Midbrain (tissue), 1 donor: ENCODE measurements at regions not wholly inside any gene's neighbourhood (a gene's known extent, or its start where the extent isn't known, plus 50 kb on each side); places are given as distances from the start of the nearest gene placed in this dataset.

Experiments used
- DNase-seq: peaks from one replicate; lab custom pipeline; 2025; lab: John Stamatoyannopoulos, UW

DNA sequence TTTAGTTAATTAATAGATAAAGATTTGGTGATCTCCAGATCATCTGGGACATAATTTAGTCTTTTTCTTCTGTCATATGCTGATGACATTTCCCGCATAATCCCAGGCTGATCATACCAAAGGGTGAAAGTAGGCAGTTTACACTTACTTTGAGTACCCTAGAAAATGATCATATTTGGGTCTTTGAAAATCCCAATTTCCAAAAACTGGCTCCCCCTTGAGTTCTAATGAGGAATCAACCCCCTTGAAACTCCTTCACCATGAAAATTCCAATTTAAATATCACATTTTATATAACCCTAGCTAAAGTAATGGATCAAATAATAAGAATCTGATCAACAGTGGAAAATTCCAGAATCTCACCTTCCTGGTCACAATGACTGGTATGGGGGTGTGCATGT is 223.4 kb downstream of the NAF1 start:
- DNase-seq, result no peak

DNA sequence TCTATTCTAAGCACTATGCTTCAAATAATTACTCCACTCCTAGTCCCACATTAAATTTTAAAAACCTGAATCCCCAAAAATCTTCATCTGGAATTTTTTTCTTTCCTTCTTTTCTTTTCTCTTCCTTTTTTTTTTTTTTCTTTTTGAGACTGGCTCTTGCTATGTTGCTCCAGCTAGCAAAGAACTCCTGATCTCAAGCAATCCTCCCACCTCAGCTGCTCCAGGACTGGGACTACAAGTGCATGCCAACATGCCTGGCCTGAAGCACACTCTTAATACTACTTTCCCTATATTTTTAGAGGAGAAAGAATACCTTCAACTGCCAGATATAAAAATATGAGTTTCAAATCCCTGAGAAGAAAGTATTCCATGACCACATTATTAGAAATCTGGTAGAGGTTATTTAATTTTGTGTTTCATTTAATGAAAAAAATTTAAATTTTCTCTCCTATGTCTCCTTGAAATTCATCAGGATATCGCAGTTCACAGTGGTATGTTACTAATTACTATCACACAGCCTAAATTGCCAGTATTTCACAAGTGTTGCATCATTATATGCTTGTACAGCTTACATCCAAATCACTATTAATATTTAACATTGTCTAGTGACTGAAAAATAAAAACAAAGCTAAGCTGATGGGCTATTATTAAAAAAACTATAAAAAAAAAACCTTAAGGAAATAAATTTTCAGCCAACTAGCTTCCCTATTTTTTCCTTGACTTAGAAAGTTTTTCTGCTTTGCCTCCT is 227.8 kb downstream of the NAF1 start:
- DNase-seq, result no peak

DNA sequence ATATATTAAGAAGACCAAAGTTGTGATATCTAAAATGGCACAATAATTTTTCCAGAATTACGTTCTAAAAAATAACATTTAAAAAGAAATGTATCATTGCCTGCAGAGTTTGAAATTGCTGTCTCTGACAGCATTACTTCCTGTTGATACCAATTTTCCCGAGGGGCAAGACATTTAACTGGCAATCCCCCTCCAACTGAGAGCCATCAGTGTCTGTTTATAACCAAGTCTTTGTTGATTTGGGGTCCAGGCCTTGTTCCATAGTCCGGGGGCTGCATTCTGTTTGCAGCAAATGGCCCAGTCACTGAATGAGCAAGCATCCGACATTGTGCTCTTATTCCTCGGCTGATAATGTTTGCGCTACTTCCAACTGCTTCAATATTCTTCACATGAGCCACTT is 231.5 kb downstream of the NAF1 start:
- DNase-seq, result no peak

DNA sequence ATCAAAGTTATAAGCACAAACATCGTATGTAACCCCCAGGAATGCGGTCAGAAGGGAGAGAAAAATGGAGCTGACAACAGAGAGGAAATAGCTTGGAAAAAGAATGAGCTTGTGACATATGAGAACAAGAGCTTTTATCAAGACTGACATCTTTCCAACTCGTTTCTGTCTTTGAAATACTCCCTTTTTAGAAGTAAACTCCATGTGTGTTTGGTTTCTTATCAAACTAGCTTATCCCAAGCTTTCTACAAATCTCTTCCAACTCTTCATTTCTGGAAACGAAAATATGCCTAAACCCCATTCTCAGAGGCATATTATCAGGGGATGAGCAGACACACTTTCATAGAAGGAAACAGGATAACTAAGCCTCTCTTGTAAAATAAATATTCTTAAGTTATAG is 235.4 kb downstream of the NAF1 start:
- DNase-seq, result no peak

DNA sequence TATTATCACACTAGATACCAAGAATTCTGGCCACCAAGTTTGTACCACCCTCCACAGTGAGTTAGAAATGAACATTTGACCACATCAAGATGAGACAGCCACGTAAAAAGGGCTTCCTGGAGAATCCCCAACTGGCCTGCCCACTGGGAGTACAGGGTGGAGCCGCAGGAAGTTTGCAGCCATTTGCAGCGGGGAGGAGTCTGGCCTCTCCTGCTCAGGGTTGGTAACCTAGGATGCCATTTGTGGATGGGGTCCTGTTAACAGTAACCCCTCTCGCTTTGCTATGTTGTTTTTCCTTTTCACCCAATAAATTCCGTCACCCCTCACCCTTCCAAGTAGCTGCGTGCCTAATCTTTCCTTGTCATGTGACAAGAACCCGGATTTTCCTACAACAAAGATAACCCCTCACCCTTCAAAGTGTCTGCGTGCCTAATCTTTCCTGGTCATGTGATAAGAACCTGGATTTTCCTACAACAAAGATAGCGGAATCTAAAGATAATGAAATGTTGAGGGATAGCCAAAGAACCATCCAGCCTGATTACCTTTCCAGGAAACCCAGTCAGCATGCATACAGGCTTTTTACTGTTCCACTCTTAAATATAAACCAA is 245.4 kb downstream of the NAF1 start:
- DNase-seq, result no peak

DNA sequence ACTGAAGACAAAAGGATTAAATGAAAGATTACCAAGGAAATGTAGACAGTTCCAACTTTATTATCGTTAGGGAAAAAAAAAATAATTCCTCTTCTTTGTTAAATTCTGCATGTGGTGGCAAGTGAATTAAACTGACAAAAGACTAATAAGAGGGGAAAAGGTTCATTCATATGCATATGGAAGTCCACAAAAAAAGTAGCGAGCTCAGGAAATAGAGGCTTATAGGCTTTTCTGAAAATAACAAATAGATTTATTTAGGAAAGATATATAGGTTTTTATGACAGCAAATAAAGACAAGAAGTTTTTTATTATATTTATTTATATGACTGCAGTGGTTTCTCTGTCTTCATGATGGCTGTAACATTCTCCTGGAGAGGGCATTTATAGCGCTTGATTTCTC is 246.0 kb downstream of the NAF1 start:
- no peak for DNase-seq

DNA sequence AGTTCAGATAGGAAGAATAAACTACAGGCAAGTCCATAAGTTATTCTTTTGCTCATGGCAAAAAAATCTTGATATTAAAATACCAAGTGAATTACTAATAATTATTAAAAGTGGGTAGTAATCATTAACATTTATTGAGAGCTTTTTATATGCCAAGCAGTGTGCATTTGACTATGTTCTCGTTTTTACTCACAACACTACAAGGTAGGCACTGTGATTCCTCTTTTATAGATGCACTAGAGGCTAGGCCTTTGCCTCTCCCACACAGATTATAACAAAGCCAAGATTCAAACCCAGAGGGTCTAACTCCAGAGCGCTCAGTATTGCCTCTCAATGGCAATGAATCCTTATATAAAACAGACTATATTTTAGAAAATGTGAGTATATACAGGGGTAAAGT is 254.2 kb downstream of the NAF1 start:
- no peak for DNase-seq

DNA sequence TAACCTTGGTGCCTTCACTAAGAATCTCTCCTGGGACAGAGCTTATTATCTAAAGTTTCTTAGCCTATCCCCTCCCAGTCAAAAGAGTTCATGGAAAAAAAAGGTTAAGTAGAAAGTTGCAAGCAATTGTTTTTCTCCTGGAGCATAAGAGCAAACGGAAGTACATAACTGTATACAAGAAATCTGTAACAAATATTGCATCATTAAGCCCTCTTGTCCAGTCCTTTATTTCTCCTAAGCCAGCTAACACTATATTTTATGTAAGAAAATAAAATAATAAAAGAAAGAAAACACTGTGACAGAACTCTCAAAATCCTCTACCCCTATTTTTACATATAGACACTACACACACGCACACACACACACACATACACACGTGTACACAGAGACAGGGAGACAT is 255.3 kb downstream of the NAF1 start:
- DNase-seq, result no peak

DNA sequence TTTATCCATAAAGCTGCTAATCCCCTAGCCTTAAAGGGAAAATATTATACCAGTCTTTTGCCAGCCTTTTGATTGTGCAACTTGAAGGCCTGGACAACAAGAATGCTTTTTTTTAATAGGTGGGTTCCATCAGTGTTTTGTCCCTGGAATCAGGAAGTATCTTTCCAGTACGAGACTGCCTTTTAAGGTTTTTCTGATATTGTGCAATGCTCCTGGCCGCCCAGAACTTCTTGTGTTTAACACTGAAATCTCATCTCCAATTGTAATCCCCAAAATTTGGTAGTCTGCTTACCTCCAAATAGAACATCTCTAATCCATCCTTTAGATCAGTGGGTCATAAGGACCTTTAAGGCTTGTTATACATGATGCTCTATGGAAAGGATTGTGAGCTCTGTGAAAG is 256.7 kb downstream of the NAF1 start:
- DNase-seq, result no peak

DNA sequence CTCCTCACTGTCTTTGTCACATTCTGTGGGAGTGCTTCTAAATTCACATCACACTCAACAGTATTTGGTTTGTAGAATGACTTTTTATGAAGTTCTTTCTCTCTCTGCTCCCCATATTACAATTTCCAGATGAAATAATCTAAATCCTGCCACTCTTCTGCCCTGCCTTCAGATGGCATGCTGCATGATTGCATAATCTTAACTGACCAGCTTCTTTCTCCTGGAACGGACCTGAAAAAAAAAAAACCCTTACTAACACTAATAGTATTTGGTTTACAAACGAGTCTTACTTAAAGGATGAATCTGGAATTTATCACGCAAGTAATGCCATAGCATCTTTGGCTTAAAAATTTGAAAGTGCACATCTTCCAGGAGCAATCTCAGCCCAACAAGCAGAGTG is 272.3 kb downstream of the NAF1 start:
- DNase-seq, result no peak

DNA sequence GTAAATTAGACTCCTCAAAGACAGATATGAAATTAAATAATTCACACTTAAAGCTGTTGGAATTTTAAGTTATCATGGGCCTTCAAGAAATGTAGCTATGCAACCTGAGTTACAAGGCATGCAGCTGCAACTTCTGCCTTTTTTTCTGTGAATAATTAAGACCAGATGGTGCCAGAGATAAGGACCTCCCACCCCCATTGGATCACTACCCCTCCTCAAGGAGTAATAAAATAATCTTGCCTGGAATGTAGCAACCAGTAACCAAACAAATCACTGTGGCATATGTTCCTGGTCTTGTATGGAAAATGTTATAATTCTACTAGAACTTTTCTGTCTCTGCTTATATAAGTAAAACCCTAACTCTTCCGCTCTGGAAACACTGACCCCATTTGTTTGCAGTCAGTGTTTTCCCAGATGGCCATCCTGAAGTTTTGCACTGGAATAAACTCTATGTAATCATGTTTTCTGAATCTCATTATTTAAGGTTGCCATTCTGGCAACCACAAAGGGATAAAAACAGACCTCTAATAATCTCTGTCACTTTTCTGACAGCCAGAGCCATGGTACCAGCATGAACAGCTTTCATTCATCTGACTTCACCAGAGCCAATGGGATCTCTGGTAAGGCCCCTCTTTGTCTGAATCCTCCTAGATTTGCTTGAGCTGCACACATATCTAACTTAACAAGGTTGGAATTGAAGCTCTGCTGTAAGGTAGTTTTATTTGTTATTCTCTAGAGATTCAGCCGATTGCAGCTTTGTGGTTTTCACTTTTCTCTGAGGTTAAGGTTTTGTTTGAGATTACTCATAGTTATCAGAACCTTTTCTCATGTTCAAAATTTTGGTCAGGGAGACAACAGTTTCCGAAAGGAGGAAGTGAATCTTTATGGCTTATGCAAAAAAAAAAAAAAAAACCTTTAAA is 274.6 kb downstream of the NAF1 start:
- DNase-seq, result no peak

DNA sequence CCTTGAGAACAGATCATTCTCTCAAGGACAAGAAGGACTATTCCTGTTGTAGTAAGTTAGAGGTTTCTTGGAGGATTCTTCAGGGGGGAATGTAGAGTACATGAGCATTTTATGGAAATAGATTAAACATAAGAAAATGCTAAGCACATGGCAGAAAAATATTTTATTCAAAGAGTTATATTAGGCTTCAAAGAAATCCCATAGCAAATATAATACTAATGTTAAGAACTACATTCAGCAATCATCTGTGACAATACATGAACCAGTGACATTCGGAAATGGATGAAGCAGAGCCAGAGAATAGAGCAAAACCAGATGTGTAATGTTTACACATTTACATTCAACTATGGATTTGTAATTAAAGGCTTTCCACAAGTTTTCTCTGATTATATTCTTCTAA is 288.6 kb downstream of the NAF1 start:
- no peak for DNase-seq

DNA sequence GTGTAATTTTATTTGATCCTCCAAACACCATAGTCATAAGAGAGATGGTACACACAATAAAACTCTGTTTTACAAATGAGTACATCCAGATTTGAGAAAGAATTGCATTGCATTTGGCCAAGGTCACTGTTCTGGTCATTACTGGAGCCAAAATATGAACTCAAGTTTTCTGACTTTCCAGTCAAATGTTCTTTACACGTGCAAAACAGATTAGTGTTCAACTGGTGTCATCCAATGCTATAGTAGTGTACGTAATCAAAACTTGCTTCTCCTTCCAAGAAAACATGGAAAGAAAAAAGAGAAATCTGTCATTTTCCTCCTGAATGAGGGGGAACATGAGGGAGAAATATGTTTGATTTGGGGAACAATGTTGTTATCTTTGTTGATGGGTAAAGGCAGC is 291.9 kb downstream of the NAF1 start:
- no peak for DNase-seq

DNA sequence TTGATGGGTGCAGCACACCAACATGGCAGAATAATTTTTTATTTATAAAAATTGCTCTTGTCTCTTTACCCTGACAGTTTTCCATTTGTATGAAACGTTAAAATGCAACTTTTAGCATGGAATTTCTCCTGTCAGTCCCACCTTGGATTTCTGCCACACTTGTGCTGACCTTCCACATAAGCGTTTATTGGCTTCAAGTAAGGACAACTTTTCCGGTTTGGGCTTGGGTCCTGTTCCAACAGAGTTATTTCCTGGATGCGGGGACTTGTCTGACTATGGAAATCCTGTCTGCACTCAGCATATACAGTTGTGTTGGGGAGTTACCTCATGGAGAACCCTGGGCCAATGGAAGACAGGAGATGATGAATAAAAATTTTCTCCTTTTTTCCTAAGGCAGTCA is 294.7 kb downstream of the NAF1 start:
- DNase-seq, result no peak

DNA sequence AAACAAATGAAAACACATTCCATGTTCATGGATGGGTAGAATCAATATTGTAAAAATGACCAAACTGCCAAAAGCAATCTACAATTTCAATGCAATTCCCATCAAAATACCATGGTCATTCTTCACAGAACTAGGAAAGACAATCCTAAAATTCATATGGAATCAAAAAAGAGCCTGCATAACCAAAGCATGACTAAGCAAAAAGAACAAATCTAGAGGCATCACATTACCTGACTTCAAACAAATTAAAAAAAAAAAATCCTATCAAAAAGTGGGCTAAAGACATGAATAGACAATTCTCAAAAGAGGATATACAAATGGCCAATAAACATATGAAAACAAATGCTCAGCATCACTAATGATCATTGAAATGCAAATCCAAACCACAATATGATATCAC is 297.5 kb downstream of the NAF1 start:
- DNase-seq, result no peak

DNA sequence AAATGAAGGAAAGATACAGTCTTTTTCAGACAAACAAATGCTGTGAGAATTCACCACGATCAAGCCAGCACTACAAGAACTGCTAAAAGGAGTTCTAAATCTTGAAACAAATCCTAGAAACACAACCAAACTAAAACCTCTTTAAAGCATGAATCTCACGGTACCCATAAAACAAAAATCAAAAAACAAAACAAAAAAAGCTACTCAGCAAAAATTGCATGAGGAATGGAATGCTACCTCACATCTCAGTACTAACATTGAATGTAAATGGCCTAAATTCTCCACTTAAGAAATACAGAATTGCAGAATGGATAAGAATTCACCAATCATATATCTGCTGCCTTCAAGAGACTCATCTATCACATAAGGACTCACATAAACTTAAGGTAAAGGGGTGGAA is 300.1 kb downstream of the NAF1 start:
- DNase-seq, result no peak

DNA sequence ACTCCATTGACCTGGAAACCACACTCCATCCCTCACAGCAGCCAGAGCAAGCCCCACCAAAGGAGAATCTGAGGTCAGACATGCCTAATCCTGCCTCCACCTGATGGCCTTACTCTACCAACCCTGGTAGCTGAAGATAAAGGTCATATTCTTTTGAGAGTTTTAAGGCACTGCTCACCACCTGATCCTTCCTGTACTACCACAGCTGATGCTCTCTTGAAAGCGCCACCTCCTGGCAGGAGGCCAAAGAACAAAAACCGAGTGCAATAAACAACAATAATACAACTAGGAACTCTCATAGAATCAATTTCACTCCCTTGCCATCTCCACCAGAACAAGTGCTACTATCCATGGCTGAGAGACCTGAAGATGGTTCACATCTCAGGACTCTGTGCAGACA is 301.6 kb downstream of the NAF1 start:
- DNase-seq, result no peak

DNA sequence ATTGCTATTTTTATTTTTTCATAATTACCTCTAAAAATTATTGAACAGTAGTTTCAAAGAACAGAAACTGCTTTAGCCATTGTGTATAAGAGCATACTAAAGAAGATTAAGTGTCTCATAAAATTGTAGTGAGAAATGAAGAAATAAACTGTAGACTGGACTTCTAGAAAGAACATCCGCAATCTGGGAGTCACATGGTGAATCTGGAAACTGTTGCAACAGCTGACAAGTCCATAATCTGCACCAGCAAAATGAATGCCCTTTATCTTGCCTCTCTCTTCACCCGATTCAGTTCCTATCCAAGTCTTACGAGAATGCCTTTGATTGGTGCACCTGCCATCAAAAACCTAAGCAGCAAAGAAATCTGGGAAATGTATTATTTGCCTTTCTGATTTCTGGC is 312.9 kb downstream of the NAF1 start:
- no peak for DNase-seq

DNA sequence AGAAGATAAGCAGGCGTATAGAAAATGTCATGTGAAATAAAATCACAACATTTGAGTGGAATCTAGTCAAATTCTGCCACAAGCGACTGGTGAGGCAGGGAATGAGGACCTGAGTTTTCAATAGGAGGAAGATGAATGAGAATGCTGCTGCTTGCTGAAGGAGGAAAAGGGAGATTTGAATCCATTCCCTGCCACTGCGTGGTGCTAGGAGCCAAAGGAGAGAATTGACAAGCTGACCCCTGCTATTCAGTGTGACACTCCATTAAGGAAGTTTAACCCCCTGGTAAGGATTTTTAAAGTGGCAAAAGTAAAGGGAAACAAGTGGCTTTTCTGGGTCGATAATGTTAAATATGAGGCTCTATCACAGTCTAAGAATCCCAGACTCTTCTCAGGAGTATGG is 314.0 kb downstream of the NAF1 start:
- DNase-seq, result no peak

DNA sequence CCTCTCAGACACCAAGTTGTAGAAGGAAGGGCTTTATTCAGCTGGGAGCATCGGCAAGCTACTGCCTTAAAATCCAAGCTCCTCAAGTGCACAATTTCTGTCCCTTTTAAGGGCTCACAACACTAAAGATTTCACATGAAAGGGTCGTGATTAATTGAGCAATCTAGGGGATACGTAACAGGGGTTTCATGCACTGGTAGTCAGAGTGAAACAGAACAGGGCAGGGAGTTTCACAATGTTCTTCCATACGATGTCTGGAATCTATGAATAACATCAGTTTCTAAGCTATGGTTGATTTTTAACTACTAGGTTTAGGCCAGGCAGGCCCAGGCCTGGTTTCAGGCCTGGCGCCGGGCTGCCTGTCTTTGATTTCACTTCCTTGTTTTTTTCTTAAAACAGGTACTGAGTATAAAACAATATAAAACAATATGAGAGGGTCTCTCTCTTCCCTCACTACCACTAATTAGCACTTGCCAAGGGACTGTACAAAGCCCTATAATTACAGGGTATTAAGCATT is 315.4 kb downstream of the NAF1 start:
- DNase-seq, result peak; percentile 39

DNA sequence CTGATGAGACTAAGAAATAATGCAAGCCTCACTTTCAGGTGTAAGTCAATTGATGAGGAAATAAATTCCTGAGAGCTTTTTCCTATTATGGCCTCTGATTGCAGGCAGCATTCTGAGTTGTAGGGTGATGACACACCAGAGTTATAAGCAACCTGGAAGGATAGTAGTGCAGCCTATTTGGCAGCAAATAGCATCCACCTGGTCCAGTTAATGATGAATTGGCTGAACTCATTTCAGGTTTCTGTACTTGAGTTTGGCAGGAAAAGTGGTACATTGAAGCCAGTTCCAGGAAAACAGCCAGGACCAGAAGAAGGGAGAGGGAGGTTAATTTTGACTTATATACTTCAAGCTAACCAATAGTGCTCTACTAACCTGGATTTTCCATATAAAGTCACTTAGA is 316.8 kb downstream of the NAF1 start:
- DNase-seq, result no peak

DNA sequence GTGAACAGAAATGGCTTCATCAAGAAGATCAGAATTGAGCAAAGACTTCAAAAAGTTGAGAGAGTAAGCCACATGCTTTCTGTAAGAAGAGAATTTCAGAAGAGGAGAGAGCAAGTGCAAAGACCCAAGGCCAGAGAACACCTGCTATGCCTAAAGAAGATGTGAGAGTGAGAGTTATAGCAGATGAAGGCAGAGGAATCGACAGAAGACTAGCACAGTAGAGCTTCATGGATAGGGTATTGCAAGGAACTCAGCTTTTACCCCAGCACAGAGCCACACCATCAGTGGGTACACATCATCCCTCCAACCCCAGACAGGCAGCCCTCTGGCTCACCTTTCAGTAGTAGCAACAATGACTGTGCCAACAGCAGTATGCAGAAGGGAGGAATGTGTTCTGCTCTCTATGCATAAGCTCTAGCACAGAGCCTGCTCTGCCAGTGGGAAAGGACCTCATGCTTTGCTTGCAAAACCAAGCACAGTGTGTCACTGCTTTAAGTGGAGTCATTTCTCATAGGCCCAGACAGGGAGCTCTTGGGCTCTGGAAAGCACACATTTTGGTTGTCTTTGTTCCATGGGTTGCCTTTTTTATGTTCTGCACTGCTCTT is 318.6 kb downstream of the NAF1 start:
- no peak for DNase-seq
